ENCODE measurements at regions not wholly inside any gene's neighbourhood (a gene's known extent, or its start where the extent isn't known, plus 50 kb on each side); places are given as distances from the start of the nearest gene placed in this dataset.

DNA sequence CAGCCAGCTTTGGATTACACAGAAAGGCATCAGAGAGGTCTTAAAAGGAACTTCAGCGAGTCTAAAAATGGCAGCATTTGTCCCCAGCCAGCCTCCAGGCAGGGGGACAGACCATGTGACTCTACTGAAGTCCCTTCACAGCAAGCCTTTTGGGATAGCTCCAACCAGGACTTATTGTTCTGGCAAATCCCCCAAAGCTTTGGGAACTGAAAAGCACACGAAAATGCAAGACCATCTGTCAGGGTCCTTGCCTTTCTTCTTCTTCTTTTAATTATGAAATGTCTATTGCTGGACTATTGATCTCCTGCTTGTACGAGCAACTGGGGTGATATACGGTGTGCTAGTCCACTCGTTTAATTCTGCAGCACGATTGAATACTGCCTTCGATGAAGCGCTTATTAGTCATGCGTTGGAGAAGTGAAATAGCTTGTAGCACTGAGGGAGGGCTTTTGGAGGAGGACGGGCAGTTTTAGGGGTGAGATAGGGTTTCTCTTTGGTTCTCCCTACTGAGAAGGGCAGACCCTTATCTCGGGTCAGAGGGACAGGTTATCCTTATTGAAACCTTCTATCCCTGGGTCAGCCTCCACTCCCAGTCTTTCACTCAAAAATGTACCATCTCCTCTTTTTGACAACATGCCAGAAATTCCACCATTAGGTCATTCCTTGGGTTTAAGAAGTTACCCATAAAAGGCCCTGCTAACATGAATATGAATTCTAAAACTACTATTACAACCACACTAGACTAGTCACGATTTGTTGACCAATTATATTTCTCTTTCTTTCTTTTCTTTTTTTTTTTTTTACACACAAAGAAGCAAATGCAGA is 416.4 kb downstream of the MIAT start:
- TF ChIP-seq, protein P1, sequence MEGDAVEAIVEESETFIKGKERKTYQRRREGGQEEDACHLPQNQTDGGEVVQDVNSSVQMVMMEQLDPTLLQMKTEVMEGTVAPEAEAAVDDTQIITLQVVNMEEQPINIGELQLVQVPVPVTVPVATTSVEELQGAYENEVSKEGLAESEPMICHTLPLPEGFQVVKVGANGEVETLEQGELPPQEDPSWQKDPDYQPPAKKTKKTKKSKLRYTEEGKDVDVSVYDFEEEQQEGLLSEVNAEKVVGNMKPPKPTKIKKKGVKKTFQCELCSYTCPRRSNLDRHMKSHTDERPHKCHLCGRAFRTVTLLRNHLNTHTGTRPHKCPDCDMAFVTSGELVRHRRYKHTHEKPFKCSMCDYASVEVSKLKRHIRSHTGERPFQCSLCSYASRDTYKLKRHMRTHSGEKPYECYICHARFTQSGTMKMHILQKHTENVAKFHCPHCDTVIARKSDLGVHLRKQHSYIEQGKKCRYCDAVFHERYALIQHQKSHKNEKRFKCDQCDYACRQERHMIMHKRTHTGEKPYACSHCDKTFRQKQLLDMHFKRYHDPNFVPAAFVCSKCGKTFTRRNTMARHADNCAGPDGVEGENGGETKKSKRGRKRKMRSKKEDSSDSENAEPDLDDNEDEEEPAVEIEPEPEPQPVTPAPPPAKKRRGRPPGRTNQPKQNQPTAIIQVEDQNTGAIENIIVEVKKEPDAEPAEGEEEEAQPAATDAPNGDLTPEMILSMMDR (conservative IDR thresholded peaks at IDR 0.05; ENCODE audit: low read depth, low read length): no peak
- TF ChIP-seq EZH2 (IDR thresholded peaks at IDR 0.05; ENCODE audit: borderline replicate concordance, low read depth, low read length, poor library complexity, severe bottlenecking): no peak

Data from A673 (cell line).